H54 (cell line): ENCODE measurements at regions not wholly inside any gene's neighbourhood (a gene's known extent, or its start where the extent isn't known, plus 50 kb on each side); places are given as distances from the start of the nearest gene placed in this dataset.

Source experiments
- DNase-seq: peaks from one replicate; pipeline ENCODE4 v3.0.0; 2011; ENCODE audit warnings: low spot score, mixed read lengths; ENCODE audit not compliant: insufficient read length
- FAIRE-seq: peaks from 3 replicates; lab custom pipeline; 2011; peaks lifted over from hg19 to GRCh38; lab: Jason Lieb, UNC
- POLR2A ChIP-seq: IDR thresholded peaks from 2 replicates; pipeline ENCODE4 v1.6.1; 2011; ENCODE audit warnings: low read depth, mild to moderate bottlenecking, low read length

DNA sequence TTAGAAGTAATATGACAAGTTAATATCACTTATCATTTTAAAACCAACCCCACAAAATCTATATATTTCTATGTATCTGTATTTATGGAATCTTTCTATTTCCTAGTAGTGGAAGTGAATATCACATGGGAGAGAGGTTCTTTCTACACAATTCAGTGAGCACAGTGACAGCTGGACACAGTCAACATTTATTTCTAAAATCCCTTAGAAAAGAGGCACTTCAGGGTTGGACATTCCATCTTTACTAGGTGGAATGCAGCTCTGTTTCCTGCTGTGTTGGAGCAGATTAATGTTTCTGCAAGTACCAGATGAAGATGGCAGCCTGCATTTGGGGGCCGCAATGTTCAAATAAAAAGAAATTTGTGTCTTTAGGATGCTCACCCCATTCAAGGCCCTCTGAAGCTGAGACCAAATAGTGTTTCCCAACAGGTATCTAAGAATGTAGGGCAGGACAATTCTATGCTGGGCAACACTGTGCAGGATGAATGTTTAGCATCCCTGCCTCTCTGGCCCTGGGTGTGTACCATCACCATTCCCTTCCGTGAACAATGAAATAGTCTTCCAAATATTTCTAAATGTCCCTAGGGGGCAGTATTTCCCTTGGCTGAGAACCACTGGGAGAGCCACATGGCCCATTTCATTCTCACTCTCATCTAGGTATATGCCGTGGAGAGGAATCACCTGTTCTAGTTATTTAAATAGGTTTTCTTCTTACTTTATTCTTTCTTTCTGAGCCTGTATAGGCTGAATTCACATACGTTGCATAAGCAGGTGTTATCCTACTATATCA is 394.8 kb downstream of the PRDM2 start:
- DNase-seq (peak; percentile 7), FAIRE-seq (no peak)
- TF ChIP-seq POLR2A: no peak

DNA sequence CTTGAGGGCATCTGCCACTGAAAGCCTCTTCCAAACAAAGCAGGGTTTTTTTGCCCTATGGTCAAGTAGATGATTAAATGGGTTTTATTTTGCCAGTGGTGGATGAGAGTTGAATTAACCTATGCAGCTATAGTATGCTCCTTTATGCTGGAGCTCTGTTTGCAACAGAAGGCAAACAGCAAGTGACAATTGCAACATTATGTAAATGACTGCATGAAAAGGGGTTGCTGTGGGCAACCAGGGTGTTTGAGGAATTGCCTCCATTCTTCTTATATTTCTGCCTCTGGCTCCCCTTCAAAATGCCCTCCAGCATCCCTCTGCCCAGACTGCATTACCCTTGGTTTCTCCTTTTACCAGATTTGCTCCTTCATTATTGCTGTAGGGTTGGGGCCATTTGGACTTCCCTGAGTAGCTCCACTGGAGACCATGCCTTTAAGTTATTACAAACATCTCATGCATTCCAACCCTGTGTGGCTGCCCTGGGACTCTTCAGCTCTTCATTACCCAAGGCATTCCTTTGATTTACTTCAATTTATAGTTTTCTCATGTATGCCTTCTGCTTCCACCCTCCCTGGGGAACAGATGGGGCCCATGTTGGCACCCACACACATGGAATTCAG is 398.4 kb downstream of the PRDM2 start:
- DNase-seq: no peak
- FAIRE-seq: no peak
- no peak for TF ChIP-seq POLR2A

DNA sequence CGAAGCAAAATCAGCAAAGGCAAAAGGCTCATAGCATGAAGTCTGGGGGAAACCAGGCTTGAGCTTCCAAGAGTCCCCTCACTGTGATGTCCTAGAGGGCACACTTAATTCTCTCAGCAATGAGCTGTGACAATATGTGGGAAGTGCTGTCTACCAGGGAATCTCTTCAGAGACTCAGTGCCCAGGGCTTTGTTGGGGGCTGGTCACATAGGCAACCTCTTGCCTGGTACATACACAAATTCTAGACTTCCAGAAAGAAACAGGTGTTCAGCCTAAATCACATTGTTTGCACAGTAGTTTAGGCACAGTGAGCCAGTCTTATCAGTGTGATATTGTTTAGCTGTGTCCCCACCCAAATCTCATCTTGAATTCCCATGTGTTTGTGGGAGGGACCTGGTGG is 400.5 kb downstream of the PRDM2 start:
- TF ChIP-seq POLR2A: no peak
- DNase-seq (no peak), FAIRE-seq (no peak)

DNA sequence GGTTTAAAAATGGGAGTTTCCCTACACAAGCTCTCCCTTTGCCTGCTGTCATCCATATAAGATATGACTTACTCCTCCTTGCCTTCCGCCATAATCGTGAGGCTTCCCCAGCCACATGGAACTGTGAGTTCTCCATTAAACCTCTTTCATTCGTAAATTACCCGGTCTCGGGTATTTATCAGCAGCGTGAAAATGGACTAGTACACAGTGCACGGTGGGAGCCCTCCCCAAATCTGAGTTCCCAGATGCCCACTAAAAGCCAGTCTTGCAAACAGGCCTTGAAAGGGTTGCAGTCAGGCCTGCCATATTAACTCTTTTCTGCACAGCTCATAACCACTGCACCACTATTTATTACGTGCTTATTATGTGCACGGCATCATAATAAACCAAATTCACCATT is 400.9 kb downstream of the PRDM2 start:
- no peak for FAIRE-seq
- DNase-seq: no peak
- TF ChIP-seq POLR2A: no peak

DNA sequence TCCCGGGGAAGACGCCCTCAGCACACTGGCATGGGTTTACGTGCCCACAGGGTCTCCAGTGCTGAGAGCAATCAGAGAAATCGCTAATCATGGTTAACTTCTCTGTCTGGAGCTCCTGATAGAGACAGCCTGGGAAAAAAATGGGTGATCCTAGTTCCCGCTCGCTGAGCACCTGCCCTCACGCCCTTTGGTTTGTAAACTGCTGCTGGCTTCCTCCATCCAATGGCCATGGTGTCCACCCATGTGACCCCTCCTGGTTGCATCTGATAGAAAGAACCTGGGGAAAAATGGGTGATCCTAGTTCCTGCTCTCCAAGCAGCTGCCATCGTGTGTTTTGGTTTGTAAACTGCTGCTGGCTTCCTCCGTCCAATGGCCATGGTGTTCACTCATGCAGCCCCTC is 402.2 kb downstream of the PRDM2 start:
- FAIRE-seq (no peak), DNase-seq (no peak)
- TF ChIP-seq POLR2A: no peak

DNA sequence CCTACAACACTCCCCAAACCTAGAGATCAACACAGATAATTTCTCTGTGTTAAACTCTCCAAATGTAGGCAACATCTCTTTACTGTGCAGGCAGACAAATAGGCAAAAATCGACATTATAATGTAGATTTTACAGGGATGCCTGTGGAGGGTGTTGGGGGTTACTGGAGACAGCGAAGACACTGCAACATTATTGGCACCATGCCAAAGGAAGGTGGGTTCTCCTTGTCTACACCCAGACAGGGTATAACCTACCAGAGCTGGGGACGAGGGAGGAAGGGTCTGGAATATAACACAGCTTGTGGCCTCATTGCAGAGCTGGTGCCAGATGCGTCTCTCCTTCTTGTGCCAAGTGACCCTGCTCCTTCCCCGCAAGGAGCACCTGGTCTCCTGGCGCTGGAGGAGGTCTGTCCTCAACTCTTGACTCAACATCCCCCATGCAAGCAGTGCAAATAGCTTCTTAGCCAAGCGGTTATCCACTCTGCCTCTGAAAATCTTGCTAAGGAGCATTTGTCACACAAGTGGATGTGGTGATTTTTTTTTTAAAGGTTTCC is 404.0 kb downstream of the PRDM2 start:
- FAIRE-seq (no peak), DNase-seq (no peak)
- TF ChIP-seq POLR2A: no peak

DNA sequence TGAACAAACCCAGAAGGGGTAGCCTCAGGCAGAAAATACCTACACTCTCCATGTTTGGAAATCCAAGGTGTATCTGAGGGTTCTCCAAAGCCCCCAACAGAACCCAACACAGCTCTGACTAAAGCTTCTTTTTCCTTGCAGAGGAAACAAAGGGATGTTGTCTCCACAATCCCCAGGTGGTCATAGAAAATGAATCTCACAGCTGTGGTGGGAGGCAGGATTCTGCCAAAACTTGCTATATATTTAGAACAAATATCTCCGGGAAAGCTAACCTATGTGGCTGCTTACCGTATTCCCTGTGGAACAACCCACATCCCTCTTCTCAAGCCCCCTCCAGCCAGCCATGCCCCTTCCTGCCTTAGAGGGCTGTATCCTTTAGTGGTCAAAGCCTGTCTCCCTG is 406.1 kb downstream of the PRDM2 start:
- no peak for FAIRE-seq
- DNase-seq: no peak
- no peak for TF ChIP-seq POLR2A

DNA sequence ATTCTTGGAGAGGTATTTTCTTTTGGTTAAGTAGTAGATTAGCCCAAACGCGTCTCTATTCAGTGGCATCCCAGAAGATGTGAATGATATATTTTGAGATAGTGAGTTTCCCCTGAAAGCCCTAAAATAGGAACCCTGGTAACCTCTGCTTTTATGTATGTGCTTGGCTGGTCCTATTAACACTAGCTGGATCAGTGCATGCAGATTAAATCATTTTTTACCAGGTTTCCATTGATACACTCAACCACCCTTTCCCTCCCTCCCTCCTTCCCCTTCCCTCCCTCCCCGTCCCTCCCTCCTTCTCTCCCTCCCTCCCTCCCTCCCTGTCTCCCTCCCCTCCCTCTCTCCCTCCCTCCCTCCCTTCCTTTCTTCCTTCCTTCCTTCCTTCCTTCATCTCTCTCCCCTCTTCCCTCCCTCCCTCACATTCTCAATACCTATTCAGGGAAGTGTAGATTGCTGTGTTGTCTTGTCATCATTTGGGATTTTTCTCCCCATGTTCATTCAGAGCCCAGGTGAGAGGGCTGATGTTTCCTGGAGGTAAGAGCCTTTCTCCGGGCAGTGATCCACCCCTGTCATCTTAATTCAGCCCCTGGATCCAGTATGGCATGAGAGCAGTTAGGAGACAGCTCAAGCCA is 406.8 kb downstream of the PRDM2 start:
- TF ChIP-seq POLR2A: no peak
- DNase-seq: no peak
- no peak for FAIRE-seq

DNA sequence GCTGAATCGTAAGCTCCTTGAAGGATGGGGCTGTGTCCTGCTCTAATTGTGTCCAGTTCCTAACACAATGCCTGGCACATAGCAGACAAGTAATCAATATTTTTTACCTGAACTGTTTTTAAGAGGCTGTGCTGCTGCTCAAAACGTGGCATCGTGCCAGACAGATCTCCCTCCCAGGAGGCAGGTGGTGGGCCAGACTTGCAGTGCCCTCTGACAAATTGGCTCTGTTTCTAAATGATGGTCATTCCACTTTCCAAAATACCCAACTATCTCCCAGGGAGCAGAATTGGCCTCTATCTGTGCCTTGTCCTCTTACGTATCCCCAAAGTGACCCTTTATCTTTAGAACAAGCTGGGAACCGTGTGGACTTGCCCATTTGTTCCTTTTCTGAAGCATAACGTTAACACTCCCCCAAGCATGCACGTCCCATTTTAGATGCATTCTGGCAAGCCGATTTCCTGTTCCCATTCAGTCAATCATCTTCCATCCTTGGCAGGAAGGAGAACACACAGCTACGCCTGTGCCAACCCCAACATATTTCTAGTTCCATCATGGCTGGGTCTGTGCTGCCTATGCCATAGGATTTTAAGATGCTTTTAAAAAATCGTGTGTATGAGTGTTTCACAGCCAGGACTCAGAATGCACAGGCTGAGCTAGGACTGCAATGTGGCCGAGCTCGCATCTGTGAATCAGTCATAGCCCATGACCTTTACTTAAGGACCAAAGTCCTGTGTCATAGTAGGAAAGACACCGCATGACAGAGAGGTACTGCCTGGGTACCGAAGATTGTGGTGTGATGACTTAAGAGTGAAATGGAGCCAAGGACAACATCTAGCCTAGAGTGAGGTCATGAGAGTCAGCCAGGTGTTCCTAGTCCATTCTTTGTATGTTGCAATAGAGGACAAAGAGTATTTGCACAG is 408.6 kb downstream of the PRDM2 start:
- no peak for TF ChIP-seq POLR2A
- FAIRE-seq (no peak), DNase-seq (no peak)

DNA sequence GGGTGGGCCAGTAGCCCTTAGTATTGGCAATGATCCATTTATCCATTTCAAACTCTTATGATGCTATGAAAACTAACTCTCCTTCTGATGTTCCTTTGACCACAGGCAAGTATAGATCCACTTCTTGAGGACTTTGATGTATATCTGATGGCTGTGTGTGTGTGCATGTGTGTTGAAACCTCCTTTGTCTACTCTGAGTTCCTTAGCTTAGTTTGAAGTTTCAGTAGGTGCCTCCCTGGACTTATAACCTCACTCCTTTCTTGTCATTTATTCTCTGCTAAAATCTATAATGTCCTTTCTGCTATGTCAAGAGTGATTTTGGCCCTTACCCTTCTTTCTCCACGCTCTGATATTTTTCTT is 409.3 kb downstream of the PRDM2 start:
- no peak for TF ChIP-seq POLR2A
- FAIRE-seq (no peak), DNase-seq (no peak)

DNA sequence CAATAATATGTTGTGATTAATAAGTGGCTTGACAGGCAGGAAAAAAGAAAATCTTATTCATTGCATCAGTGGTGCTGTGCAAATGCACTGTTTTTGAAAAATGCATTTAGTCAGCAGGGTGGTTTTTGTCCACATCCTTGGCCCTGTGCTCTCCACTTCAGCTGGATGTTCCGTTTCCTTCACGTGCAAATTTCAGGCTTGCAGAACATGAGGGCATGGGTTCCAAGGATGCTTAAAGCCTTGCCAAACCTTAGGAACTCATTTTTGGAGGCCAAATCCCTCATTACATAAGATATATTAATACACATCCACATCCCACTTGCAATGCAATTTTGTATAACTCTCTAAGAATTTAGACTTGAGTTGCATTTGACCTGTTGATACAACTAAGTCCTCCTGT is 410.1 kb downstream of the PRDM2 start:
- no peak for TF ChIP-seq POLR2A
- no peak for FAIRE-seq
- DNase-seq: no peak

DNA sequence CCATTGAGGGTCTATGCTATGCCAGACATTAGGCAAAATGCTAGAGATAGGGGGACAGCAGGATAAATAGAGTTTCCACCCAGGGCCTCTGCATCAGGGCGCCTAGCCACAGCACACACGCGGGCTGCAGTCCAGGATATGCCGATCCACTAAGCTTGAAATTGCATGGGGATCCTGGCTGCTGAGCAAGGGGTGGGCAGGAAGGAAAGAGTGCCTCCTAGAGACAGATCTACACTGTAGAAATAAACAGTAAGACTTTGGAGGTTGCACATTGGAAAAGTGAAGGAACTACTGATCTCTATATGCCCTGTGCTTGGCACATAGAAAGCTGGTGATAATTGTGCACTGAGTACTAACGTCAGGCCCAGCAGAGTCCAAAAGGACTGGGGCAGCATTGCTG is 411.1 kb downstream of the PRDM2 start:
- TF ChIP-seq POLR2A: no peak
- FAIRE-seq: no peak
- no peak for DNase-seq

DNA sequence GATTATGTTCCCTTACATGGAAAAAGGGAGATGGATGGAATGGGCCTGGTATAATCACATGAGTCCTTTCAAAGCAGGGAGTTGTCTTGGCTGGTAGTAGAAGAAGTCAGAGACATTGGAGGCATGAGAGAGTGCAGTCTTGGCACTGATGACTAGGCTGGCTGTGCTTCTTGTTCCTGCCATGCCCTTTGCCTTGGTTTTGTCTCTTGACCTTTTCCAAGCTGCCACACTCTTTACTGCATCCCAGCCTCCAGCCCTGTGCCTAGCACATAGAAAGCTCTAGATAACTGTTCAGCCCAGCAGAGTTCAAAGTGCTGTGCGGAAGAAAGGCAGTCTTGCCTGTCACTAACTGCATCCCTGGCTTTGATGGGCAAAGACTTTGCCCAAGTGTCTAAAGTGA is 412.6 kb downstream of the PRDM2 start:
- no peak for TF ChIP-seq POLR2A
- FAIRE-seq: no peak
- DNase-seq: no peak
